ENCODE measurements at regions not wholly inside any gene's neighbourhood (a gene's known extent, or its start where the extent isn't known, plus 50 kb on each side); places are given as distances from the start of the nearest gene placed in this dataset.

DNA sequence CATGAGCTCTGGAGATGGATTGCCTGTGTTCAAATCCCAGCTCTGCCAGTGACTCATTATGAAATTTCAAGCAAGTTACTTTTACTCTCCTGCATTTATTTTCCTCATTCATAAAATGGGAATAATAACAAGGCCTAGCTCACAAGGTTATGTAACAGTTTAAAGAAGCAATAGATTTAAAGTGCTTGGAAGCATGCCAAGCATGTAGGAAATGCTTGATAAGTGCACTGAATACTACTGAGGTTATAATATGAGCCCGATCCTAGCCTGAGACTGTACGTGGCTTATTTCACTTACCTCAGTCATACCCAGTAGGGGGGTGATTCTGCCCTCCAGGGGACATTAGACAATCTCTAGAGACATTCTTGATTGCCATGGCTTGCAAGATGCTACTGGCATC, 734.1 kb upstream of the WWC1 start:
- POLR2A ChIA-PET: no interaction called here
- TF ChIP-seq, protein P1, sequence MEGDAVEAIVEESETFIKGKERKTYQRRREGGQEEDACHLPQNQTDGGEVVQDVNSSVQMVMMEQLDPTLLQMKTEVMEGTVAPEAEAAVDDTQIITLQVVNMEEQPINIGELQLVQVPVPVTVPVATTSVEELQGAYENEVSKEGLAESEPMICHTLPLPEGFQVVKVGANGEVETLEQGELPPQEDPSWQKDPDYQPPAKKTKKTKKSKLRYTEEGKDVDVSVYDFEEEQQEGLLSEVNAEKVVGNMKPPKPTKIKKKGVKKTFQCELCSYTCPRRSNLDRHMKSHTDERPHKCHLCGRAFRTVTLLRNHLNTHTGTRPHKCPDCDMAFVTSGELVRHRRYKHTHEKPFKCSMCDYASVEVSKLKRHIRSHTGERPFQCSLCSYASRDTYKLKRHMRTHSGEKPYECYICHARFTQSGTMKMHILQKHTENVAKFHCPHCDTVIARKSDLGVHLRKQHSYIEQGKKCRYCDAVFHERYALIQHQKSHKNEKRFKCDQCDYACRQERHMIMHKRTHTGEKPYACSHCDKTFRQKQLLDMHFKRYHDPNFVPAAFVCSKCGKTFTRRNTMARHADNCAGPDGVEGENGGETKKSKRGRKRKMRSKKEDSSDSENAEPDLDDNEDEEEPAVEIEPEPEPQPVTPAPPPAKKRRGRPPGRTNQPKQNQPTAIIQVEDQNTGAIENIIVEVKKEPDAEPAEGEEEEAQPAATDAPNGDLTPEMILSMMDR (IDR thresholded peaks at IDR 0.05; ENCODE audit: control extremely low read depth, extremely low read depth, low read depth, missing control alignments): no peak
- CTCF ChIA-PET: interaction anchor here (1.7 kb wide), 1 partner anchor 8 kb away, joined by 5 read pairs; no protein-coding TSS in a partner anchor
- DNase-seq (ENCODE audit: extremely low spot score): no peak

DNA sequence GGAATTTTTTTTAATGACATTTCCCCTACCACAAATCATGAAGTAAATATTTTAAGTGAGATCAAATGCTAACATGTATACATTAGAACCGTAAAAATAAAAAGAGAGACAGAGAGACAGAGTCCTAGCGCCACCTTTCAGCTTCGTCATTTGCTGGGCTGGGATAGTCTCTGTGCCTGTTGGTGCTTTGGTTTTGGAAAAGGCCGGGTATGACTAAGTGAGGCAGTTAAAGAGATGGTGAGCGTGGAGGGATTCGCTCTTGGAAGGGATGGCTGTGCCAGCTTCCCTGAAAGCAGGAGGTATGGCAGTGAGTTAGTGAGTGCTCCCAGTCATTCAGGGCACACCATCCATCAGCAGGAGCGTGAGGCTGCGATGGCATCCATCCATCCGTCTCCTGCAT, 729.6 kb upstream of the WWC1 start:
- no peak for DNase-seq (ENCODE audit: extremely low spot score)
- ChIA-PET CTCF (interaction anchor here (0.9 to 1.3 kb wide), 2 partner anchors 12 to 14 kb away, joined by 3 read pairs; no protein-coding TSS in a partner anchor), POLR2A (no interaction called here)
- TF ChIP-seq, protein P1 (IDR thresholded peaks at IDR 0.05; ENCODE audit: control extremely low read depth, extremely low read depth, low read depth, missing control alignments): no peak

DNA sequence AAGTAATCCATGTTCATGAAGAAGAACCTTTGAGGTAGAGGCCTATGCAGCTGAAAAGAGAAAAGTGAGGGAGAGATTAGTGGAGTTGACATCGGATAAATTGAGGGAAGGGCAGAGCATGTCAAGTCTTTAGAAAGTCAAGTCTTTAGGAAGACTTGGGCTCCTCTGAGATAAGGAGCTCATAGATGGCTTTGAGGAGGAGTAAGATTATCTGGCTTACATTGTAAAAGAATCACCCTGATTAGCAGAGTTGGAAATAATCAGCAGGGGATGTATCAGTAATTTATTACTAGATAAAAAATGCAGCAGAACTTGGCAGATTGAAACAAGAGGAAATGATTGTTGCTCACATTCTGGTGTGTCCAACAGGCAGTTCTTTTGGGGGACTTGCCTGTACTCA, 727.2 kb upstream of the WWC1 start:
- CTCF ChIA-PET: no interaction called here
- TF ChIP-seq, protein P1 (IDR thresholded peaks at IDR 0.05; ENCODE audit: control extremely low read depth, extremely low read depth, low read depth, missing control alignments): no peak
- POLR2A ChIA-PET: no interaction called here
- no peak for DNase-seq (ENCODE audit: extremely low spot score)

DNA sequence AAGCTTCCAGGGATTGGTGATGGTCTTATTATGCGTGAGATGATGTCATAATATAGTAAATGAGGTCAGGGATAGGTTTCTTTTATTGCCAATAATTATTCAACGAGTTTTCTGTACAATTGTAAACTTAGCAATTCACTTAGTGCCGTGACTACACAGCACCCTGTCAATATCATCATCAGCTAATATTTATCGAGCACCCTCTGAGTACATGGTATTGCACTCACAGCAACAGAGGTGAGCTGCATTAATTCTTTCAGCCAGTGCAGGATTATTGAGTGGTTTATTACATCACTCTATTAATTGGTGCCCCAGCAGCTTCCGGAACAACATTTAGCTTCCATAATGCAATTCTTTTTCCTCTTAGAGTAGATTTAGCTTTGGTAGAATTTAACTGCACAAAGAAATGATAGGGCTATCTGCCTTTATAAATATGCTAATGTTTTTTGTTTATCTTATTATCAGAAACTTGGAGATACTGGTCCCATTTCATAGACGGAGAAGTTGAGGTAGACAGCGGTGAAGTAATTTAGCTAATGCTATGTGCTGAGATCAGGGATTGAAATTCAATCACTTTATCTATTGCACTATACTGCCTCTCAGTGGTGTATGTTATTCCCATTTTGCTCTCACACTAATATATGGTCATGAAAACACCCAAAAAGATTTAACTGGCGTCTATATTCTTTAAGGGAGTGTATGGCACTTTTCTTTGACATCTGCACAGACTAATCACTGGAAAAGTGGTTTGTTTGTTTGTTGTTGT, 726.1 kb upstream of the WWC1 start:
- CTCF ChIA-PET: interaction anchor here (1.1 to 1.8 kb wide), 5 partner anchors 9 to 1936 kb away, joined by 3 to 9 read pairs (median 5); no protein-coding TSS in a partner anchor
- DNase-seq (ENCODE audit: extremely low spot score): no peak

DNA sequence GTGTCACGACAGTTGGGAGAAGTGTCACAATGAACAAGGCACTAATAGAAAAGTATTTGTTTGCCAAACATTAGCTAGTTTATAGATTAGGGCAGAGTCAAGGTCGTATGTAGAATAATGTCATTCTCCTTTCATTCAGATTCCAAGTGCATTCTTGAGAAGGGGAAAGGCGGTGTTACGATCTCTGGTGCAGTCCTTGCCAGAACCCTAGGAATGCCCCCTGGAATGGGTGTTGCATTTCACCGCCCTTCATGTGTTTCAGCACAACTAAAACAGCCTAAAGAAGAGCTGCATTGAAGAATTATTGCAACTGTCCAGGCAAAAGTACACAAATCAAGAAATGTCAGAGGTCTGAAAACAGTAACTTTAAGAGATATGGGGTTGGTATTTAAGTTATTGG, 721.0 kb upstream of the WWC1 start:
- TF ChIP-seq, protein P1 (IDR thresholded peaks at IDR 0.05; ENCODE audit: control extremely low read depth, extremely low read depth, low read depth, missing control alignments): no peak
- ChIA-PET CTCF (no interaction called here), POLR2A (interaction anchor here (0.5 kb wide), 1 partner anchor 26 kb away, joined by 3 read pairs; no protein-coding TSS in a partner anchor)
- no peak for DNase-seq (ENCODE audit: extremely low spot score)

More for the DNA sequence above, 726.1 kb upstream of the WWC1 start:
- POLR2A ChIA-PET: no interaction called here
- TF ChIP-seq, protein P1 (IDR thresholded peaks at IDR 0.05; ENCODE audit: control extremely low read depth, extremely low read depth, low read depth, missing control alignments): peak; percentile 16

DNA sequence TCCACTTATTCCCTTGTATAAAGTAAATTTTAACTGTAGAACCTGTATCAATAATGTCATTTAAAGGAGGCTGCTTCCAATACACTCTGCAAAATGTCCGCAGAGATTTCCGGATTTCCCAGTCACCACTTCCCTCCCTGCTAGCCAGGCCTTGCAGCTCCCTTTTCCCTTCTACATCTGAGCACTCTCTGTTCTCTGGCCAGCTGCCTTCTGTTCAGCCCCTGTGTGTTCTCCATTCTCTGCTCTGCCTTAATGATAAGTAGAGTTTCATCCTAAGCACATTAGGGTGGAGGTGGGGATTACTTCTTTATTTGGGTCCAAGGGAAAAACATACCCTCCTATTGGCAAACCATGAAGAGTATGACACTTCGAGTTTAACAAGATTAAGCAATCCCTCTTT, 719.6 kb upstream of the WWC1 start:
- TF ChIP-seq, protein P1 (IDR thresholded peaks at IDR 0.05; ENCODE audit: control extremely low read depth, extremely low read depth, low read depth, missing control alignments): no peak
- DNase-seq (ENCODE audit: extremely low spot score): no peak
- POLR2A ChIA-PET: no interaction called here
- CTCF ChIA-PET: no interaction called here

All from GM10248 (cell line).